ENCODE measurements at regions not wholly inside any gene's neighbourhood (a gene's known extent, or its start where the extent isn't known, plus 50 kb on each side); places are given as distances from the start of the nearest gene placed in this dataset.

DNA sequence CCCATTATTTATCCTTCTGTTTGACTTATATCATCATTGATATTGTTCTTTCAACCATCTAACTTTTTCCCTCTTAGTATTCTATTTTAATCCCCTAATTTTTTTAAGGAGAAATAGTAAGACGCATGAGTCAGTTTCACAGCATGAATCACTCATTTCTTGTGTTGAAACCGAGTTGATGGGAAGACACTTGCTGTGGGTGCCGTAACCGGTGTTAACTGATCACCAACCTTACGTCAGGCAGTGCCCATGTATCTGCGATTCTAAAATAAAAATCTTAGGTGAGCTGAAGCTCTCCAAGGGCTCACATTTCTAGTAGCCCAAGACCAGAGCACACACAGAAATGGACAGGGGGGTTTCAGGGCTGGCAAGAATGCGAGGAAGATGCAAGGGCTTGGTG lies 348.1 kb downstream of the GALR1 start:
- DNase-seq = no peak

DNA sequence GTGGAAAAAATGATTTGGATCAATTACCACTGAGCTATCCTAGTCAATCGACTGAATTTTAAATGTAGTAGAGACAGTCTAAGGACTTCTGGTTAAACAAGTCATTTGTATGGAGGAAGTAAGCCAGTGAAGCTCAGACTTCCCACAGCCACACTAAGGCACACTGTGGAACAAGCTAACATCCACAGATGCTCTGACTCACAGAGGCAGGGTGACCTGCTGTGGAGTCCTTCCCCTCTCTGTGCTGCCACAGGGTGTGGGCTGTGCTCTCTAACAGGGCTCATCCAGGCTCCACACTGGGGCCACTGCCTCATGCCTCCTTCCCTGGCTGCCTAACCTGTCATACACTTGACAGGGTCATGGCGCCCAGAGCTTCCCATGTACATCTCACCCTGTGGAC lies 351.0 kb downstream of the GALR1 start:
- no peak for DNase-seq

DNA sequence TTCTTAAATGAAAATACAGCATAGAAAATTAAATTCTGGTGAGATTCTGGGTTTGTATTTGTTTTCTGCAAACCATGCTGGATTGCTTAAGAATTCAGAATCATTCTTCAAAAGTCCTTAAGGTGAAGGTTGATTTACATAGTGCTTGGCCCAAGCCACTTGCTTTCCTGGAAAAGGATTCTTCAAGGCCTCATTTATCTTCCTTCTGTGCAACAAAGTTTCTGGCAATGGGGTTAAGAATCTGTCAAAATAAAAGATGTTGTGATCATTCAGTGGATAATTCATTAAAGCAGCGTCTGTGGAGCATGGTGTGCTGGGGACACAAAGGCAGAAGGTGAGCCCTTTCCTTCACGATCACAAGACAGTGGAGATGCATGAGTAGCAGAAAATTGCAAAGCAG lies 351.9 kb downstream of the GALR1 start:
- DNase-seq = no peak

GRCh38 chr18:77607087-77607486 lies 357.4 kb downstream of the GALR1 start:
- DNase-seq = no peak

GRCh38 chr18:77608807-77609206 lies 359.2 kb downstream of the GALR1 start:
- DNase-seq = peak; percentile 39

GRCh38 chr18:77617694-77618093 lies 368.0 kb downstream of the GALR1 start:
- DNase-seq = no peak

DNA sequence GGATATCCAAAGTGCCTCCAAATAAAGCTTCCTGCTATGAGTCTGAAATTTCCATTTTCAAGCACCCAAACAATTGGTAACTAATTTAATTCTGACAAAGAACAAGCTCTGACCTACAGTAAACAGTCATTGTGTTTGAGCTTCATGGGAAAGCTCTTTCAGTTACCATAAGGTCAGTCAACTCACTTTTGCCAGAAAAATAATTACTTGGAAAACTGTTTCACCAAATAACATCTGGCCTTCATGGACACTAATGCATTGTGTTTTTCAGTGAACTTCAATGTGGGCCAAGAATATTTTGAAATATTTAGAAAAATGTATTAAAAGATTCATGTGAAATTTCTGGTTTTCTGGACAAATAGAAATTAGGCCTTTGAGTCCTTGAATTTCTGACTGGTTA lies 369.9 kb downstream of the GALR1 start:
- no peak for DNase-seq

DNA sequence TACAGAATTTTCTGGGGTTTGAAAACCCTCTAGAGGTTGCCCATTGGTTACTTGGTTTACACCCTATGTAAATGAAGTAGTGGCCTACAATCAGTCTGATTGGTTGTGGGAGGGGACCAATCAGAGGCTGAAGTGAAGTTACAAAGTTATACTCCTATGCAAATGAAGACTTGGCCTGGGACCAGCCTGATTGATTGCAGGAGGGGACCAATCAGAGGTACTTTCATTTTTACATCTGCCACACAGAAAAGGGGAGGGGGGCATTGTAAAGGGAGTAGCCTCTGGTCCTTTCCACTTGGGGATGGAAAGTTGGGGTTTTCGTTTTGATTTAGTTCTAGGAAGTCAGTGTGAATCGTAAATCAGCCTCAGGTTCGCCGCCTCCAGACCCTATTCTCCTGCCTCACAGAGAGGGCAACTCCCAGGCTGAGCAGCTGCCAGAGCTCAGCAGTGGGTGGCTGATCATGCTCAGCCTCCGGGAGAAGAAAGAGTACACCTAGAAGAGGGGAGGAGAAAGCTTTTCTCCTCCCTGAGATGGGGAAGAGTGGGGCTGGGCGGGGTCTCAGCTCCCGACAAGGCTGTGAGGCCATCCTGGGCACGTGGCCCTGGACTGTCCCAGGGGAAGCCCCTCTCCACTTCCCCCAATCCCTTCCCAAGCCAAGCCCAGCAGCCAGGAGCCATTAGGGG lies 372.5 kb downstream of the GALR1 start:
- peak; percentile 83 for DNase-seq

GRCh38 chr18:77632758-77633157 lies 383.1 kb downstream of the GALR1 start:
- DNase-seq = no peak

- no peak for DNase-seq
These were observed 384.8 kb downstream of the GALR1 start for GRCh38 chr18:77634494-77634893.

DNA sequence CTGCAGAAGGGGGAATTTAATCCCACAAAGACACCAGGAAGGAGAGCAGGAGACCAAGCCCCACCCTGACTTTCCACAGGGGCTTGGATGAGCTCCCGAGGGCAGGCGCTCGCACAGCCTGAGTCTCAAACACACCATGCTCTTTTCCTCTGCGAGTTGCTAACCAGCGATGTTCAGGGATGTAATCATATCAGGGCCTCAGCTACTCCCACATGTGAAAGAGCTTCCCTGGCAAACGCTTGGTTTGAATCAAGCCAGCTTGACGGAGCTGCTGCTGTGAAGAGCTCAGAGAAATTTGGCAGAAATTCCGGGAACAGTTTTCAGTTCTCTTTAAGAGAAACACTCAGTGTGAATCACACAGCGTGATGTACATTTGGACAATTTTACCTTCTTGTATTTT lies 385.8 kb downstream of the GALR1 start:
- no peak for DNase-seq

- DNase-seq = no peak
These were observed 386.2 kb downstream of the GALR1 start for GRCh38 chr18:77635858-77636257.

DNA sequence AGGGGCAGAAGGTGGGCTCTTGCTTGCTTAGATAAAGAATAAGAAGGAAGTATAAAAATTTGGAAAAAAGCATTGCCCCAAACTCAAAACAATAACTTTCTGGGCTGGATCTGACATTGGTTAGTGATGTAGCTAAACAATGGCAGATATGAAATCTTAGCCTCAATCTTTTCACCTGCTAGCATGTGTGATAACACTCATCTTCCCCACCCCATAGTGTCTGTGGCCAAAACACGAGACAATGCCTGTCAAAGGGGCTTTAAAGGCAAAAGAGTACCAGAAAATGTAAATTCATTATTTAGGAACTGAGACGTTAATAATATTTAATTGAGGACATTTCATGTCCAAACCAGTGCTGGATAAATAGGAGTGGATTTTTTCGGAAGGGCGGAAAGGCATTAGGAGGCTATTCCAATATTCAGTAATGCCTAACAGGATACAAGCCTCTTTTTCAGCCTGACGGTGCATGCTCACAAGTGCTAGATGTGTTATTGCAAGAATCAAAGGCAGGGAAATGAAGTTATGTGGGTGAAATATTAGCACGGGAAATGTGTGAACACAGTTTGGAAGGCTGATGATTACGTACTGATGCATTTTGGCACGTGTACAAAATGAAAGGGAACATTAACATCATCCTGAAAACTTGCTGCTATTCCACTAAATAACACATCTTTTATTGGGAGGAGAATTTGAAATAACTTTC lies 395.7 kb downstream of the GALR1 start:
- no peak for DNase-seq

DNA sequence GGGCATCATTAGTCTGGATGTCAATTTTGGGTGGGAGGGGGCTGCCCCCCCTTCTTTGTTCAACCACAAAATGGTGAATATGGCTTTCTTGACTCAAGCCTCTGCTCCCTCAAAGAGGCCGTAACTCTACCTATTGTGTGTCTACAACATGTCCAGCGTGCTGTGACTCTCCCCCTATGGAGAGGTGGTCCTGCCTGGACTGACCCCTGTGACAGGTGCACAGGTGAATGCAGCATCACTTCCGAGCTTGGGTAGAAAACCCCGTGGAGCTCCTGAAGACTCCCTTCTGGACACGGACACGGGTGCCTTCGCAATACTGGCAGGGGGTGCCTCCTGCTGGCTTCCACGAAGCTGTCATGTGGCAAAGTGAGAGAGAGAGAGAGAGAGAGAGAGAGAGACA lies 397.8 kb downstream of the GALR1 start:
- no peak for DNase-seq

- no peak for DNase-seq
These were observed 398.8 kb downstream of the GALR1 start for GRCh38 chr18:77648411-77648810.

- peak; percentile 79 for DNase-seq
These were observed 401.2 kb downstream of the GALR1 start for GRCh38 chr18:77650799-77651385.

DNA sequence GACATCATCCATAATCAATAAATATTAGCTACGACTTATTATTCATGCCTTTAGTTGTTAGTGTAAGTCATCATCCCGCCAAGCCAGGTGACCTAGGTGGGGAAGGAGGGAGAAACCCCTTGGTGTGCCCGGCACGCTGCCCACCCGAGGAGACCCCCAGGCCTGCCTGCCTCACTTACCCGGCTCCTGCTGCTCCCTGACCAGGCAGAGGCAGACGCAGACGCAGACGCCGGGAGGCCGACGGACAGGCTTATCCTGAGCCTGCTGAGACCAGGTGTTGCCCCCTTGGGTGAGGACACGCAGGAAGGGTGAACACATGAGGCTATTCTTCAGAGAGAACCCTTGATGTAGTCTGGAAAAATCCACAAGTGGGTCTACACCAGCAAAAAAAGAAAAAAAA lies 401.8 kb downstream of the GALR1 start:
- DNase-seq = no peak

GRCh38 chr18:77653792-77654191 lies 404.1 kb downstream of the GALR1 start:
- no peak for DNase-seq

GRCh38 chr18:77654302-77654701 lies 404.7 kb downstream of the GALR1 start:
- DNase-seq = no peak

DNA sequence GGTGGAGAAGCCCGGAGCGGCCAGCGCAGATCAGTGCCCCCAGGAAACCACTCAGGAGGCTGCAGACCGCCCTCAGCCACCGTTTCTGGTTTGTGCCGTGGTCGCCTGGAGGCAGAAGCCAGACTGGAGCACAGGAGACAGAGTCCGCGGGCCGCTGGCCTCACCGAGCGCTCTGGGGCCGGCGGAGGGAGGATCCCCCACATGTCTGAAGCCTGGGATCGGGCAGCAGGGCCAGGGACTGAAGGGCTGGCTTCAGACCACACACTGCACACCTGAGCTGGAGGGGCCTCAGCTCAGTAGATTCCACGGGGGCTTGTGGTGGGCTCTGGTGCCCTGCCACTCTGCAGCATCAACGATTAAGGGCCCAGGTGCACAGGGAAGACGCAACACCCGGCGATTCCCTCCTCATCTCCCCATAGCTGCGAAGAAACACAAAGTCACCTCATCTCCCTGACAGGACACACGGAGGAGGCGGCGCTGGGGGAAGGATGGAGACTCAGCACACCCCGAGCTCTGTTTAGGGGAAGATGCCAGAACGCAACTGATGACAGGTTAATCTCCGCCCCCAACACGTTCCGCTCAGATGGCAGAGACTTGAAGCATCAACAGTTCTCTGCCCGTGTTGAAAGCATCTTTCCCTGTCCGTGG lies 408.1 kb downstream of the GALR1 start:
- DNase-seq = no peak

DNA sequence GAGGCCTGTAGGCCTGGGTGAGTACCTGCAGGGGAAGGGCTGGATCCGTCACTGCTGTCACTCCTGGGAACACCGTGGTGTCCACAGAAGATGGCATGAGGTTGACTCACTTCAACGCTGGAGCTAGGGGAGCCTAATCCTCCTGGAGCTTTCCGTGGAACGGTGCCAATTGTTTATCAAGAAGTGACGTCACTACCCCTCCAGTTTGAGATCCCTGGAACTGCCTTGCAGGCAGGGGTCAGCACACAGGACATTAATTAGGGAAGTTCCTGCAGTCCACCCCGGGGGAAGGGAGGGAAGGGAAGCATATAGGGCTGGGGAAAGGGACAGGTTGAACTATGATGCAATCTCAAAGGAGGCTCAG lies 408.6 kb downstream of the GALR1 start:
- no peak for DNase-seq

- no peak for DNase-seq
These were observed 409.3 kb downstream of the GALR1 start for GRCh38 chr18:77658751-77659448.

DNA sequence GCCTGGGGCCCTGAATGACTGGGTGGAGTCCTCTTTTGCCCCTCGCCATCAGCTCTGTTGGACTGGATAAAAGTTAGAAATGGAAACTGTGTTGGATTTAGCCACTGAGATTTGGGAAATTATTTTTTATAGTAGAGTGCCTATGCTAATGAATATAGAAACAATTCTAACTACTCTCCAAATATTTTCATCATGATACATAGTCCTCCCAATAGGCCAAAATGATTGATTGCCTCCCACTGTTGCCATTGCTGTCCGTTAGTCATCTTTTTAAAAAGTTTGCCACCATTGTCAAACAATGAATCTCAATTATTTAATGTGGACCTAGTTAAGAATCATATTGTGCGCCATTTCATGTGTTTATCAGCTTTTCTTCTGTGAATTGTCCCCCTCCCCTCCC lies 417.0 kb downstream of the GALR1 start:
- no peak for DNase-seq
